Hematopoietic multipotent progenitor cell (in vitro differentiated cells): ENCODE measurements at regions not wholly inside any gene's neighbourhood (a gene's known extent, or its start where the extent isn't known, plus 50 kb on each side); places are given as distances from the start of the nearest gene placed in this dataset.

Experiments
- DNase-seq, 3 donors: peaks; one replicate each; pipeline ENCODE4 v3.0.0-alpha.2; 2011 to 2015; ENCODE audit warnings: low read depth in 2 of 3, low spot score in 2 of 3

- DNase-seq = no peak
Observed at GRCh38 chr2:133936601-133937000, 317.3 kb upstream of the MGAT5 start.

- no peak for DNase-seq
Observed at GRCh38 chr2:133937669-133938068, 316.2 kb upstream of the MGAT5 start.

GRCh38 chr2:133940134-133940533, 313.7 kb upstream of the MGAT5 start:
- DNase-seq = no peak

- no peak for DNase-seq
Observed at GRCh38 chr2:133941666-133942065, 312.2 kb upstream of the MGAT5 start.

- DNase-seq = no peak
Observed at GRCh38 chr2:133942398-133942797, 311.5 kb upstream of the MGAT5 start.

- no peak for DNase-seq
Observed at GRCh38 chr2:133943108-133943507, 310.8 kb upstream of the MGAT5 start.

- no peak for DNase-seq
Observed at GRCh38 chr2:133945089-133945488, 308.8 kb upstream of the MGAT5 start.

- no peak for DNase-seq
Observed at GRCh38 chr2:133947057-133947456, 306.8 kb upstream of the MGAT5 start.

- DNase-seq = no peak
Observed at GRCh38 chr2:133948610-133949290, 305.1 kb upstream of the MGAT5 start.

- DNase-seq = no peak
Observed at GRCh38 chr2:133949595-133949994, 304.3 kb upstream of the MGAT5 start.

GRCh38 chr2:133951209-133951608, 302.7 kb upstream of the MGAT5 start:
- no peak for DNase-seq

GRCh38 chr2:133952420-133952819, 301.5 kb upstream of the MGAT5 start:
- no peak for DNase-seq

- DNase-seq = no peak
Observed at GRCh38 chr2:133952896-133953295, 301.0 kb upstream of the MGAT5 start.

GRCh38 chr2:133953524-133953923, 300.3 kb upstream of the MGAT5 start:
- no peak for DNase-seq

GRCh38 chr2:133954636-133955035, 299.2 kb upstream of the MGAT5 start:
- DNase-seq = no peak

- DNase-seq = no peak
Observed at GRCh38 chr2:133955169-133955568, 298.7 kb upstream of the MGAT5 start.

GRCh38 chr2:133956434-133956935, 297.4 kb upstream of the MGAT5 start:
- DNase-seq = no peak

- DNase-seq = no peak
Observed at GRCh38 chr2:133957724-133958480, 296.0 kb upstream of the MGAT5 start.

- DNase-seq = no peak
Observed at GRCh38 chr2:133959066-133959465, 294.8 kb upstream of the MGAT5 start.

- no peak for DNase-seq
Observed at GRCh38 chr2:133966720-133967304, 287.1 kb upstream of the MGAT5 start.

GRCh38 chr2:133967326-133967725, 286.5 kb upstream of the MGAT5 start:
- DNase-seq = no peak

- DNase-seq = no peak
Observed at GRCh38 chr2:133968446-133968845, 285.4 kb upstream of the MGAT5 start.
